ENCODE measurements at regions not wholly inside any gene's neighbourhood (a gene's known extent, or its start where the extent isn't known, plus 50 kb on each side); places are given as distances from the start of the nearest gene placed in this dataset.

DNA sequence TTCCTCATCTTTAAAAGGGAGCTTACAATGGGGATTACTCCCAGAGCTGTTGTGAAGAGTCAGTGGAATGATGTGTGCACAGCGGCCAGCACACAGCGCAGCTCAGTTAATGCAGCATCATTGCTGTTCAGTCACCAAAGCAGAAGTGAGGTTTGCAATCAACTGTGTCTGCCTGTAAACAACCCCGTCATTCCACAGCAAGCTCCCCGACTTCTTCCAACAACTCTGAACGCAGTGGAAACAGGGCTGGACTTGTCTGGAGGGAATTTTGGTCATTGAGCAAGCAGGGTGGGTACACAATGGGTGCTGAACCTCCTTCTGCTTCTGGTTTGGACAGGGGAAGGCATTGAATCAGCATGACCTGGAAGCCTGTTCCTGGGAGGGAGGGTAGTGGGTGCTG lies 347.4 kb downstream of the PTPRU start:
- TF ChIP-seq TAF1 (IDR thresholded peaks at IDR 0.05; ENCODE audit: borderline replicate concordance, insufficient read depth, low read length) (no peak), FOXP2 (optimal IDR thresholded peaks at IDR 0.05; ENCODE audit: borderline replicate concordance, extremely low read depth, extremely low read length, insufficient read depth) (no peak), POLR2AphosphoS5 (IDR thresholded peaks at IDR 0.05; ENCODE audit: low read depth, low read length) (no peak), SIN3A (IDR thresholded peaks at IDR 0.05; ENCODE audit: borderline replicate concordance, insufficient read depth, low read length) (no peak)
- TF ChIP-seq, protein P1, sequence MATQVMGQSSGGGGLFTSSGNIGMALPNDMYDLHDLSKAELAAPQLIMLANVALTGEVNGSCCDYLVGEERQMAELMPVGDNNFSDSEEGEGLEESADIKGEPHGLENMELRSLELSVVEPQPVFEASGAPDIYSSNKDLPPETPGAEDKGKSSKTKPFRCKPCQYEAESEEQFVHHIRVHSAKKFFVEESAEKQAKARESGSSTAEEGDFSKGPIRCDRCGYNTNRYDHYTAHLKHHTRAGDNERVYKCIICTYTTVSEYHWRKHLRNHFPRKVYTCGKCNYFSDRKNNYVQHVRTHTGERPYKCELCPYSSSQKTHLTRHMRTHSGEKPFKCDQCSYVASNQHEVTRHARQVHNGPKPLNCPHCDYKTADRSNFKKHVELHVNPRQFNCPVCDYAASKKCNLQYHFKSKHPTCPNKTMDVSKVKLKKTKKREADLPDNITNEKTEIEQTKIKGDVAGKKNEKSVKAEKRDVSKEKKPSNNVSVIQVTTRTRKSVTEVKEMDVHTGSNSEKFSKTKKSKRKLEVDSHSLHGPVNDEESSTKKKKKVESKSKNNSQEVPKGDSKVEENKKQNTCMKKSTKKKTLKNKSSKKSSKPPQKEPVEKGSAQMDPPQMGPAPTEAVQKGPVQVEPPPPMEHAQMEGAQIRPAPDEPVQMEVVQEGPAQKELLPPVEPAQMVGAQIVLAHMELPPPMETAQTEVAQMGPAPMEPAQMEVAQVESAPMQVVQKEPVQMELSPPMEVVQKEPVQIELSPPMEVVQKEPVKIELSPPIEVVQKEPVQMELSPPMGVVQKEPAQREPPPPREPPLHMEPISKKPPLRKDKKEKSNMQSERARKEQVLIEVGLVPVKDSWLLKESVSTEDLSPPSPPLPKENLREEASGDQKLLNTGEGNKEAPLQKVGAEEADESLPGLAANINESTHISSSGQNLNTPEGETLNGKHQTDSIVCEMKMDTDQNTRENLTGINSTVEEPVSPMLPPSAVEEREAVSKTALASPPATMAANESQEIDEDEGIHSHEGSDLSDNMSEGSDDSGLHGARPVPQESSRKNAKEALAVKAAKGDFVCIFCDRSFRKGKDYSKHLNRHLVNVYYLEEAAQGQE (IDR thresholded peaks at IDR 0.05; ENCODE audit: insufficient read depth in 1 of 2, low read depth in 2 of 2, low read length in 2 of 2), result no peak

GRCh38 chr1:29581256-29581655 lies 344.9 kb downstream of the PTPRU start:
- TF ChIP-seq TAF1 (IDR thresholded peaks at IDR 0.05; ENCODE audit: borderline replicate concordance, insufficient read depth, low read length) (no peak), SIN3A (IDR thresholded peaks at IDR 0.05; ENCODE audit: borderline replicate concordance, insufficient read depth, low read length) (no peak), FOXP2 (optimal IDR thresholded peaks at IDR 0.05; ENCODE audit: borderline replicate concordance, extremely low read depth, extremely low read length, insufficient read depth) (no peak), POLR2AphosphoS5 (IDR thresholded peaks at IDR 0.05; ENCODE audit: low read depth, low read length) (no peak)
- TF ChIP-seq, protein P1 (IDR thresholded peaks at IDR 0.05; ENCODE audit: insufficient read depth in 1 of 2, low read depth in 2 of 2, low read length in 2 of 2), result no peak

DNA sequence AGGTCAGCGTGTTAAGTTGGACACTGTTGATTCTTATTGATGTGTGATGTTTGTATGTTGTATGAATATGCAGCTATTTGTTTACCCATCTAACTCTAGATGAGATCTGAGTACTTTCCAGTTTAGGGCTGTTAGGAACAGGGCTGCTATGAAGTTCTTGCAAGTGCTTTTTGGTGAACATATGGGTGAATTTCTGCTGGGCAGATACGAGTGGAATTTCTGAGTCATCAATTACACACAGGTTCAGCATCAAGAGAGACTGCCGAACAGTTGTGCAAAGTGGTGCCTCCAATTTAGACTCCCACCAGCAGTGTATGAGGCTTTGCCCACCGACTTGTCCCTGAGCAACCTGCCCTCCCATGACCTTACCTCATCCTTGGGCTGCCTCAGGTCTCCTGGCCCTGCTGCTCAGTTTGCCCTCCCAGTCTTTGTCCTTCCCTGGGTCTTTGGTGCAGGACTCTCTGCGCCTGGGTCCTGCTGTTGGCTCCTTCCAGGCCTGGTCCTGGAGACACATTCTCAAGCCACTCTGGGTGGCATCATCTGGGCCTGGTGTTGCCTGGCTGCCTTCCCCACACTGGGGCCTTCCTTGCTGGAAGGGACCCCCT lies 343.6 kb downstream of the PTPRU start:
- TF ChIP-seq FOXP2 (optimal IDR thresholded peaks at IDR 0.05; ENCODE audit: borderline replicate concordance, extremely low read depth, extremely low read length, insufficient read depth), result no peak
- TF ChIP-seq, protein P1 (IDR thresholded peaks at IDR 0.05; ENCODE audit: insufficient read depth in 1 of 2, low read depth in 2 of 2, low read length in 2 of 2), result no peak
- TF ChIP-seq SIN3A (IDR thresholded peaks at IDR 0.05; ENCODE audit: borderline replicate concordance, insufficient read depth, low read length), result no peak
- no peak for TF ChIP-seq POLR2AphosphoS5 (IDR thresholded peaks at IDR 0.05; ENCODE audit: low read depth, low read length)
- TF ChIP-seq TAF1 (IDR thresholded peaks at IDR 0.05; ENCODE audit: borderline replicate concordance, insufficient read depth, low read length), result no peak

GRCh38 chr1:29577512-29577911 lies 341.2 kb downstream of the PTPRU start:
- TF ChIP-seq FOXP2 (optimal IDR thresholded peaks at IDR 0.05; ENCODE audit: borderline replicate concordance, extremely low read depth, extremely low read length, insufficient read depth), result no peak
- no peak for TF ChIP-seq POLR2AphosphoS5 (IDR thresholded peaks at IDR 0.05; ENCODE audit: low read depth, low read length)
- no peak for TF ChIP-seq SIN3A (IDR thresholded peaks at IDR 0.05; ENCODE audit: borderline replicate concordance, insufficient read depth, low read length)
- TF ChIP-seq, protein P1 (IDR thresholded peaks at IDR 0.05; ENCODE audit: insufficient read depth in 1 of 2, low read depth in 2 of 2, low read length in 2 of 2), result no peak
- TF ChIP-seq TAF1 (IDR thresholded peaks at IDR 0.05; ENCODE audit: borderline replicate concordance, insufficient read depth, low read length), result no peak

Data from PFSK-1 (cell line).